ENCODE measurements at regions not wholly inside any gene's neighbourhood (a gene's known extent, or its start where the extent isn't known, plus 50 kb on each side); places are given as distances from the start of the nearest gene placed in this dataset.

DNA sequence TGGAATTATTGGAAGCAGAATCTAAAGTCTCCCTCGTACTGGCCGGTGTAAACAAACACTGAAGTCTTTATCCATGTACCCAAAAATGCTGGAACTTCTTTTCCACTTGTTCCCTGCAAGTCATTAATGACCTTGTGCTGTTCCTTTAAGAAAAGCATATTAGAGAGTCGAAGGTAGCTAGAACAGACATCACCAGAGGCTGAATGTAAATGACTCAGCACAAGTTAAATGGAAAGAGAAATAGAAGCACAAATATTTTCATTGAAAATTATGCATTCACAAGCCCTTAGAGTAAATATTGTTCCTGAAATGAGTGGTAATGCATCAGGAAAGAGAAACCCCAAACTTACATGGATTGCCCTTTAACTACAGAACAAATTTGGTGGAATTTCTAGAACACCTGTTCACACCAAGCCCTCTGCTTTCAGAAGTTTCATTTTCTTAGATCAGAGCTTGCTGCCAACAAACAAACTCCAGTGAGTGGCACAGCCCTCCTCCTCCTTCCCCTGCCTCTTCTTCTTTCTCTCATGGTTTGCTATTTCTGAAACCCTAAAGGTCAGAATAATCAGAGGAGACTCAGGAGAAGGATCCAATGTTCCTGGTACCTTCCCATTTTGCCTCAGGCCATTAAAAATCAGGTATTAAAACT lies 264.3 kb downstream of the TXNL1 start:
- DNase-seq = no peak

DNA sequence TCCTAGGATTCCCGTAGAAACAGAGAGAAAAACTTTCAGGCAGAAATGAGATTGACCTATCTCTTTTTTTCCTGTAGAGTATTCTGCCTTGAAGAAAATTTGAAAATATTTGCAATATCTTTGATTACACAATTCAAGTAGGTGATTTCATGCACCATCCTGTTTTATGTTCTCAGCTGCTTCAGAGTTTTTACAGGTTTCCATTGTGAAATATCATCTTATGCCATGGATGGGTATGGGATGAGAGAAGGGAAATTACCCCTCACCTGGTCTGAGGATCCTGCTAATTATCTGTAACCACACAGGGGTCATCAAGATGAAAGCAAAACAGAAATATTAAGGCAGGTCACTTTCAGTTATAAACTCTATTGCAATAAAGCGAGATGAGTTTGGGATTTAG lies 264.8 kb downstream of the TXNL1 start:
- DNase-seq = no peak

DNA sequence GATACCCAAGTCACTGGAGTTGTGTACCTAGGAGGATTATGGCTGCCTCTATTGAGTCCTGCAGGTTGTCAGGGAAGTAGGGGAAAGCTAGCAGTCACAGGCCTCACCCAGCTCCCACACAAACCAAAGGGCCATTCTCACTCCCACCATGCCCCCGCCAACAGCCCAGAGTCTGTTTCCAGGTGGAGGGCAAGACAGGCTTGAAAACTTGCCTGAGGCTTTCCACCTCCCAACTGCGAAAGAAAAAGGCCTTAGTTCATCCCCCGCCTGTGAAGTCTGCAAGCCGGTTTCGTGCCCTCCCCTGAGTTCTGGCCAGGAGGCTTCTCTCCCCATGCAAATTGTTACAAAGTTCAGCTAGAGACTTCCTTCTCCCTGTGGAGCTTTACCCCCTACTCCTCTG lies 270.3 kb downstream of the TXNL1 start:
- DNase-seq = no peak

DNA sequence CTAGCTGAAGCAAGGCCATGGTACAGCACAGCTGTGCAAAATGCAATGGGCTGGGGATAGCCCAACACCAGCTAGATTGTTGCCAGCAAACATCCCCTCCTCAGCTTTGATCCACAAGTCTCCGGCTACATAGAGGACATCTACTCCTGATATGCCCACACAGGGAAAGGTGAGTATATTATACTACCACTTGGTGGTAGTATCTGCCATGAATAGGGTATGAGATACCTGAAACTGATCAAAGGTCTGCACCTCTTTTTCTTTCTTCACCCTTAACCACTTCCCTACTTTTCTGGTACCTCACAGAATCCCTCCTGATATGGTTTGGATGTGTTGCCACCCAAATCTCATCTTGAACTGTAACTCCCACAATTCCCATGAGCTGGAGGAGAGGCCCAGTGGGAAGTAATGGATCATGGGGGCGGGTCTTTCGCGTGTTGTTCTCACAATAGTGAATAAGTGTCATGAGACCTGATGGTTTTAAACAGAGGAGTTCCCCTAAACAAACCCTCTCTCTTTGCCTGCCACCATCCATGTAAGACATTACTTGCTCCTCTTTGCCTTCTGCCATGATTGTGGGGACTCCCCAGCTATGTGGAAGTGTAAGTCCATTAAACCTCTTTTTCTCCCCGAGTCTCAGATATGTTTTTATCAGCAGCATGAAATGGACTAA lies 279.6 kb downstream of the TXNL1 start:
- DNase-seq = no peak

DNA sequence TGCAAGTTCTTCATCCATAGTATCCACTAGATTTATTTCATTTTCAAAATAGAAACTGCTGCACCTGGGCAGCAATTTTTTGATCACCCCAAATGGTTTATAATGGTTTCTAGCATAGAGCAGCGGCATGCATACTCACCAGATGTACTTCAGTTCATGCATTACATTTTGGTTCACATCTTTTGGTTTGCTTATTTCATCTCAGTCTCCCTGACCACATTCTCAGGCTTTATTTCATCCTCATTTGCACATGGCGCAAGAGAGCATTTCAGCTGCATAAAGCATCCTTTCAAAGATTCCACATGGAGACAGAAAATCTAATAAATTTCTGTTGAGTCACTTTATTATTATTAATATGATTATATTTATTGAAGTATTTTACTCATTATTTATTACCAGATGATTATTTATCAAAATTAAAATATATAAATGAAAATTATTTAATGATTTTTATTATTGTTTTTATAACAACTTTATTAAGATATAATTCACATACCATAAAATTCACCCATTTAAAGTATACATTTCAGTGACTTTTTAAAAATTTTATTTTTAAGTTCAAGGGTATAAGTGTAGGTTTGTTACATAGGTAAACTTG lies 284.6 kb downstream of the TXNL1 start:
- no peak for DNase-seq

DNA sequence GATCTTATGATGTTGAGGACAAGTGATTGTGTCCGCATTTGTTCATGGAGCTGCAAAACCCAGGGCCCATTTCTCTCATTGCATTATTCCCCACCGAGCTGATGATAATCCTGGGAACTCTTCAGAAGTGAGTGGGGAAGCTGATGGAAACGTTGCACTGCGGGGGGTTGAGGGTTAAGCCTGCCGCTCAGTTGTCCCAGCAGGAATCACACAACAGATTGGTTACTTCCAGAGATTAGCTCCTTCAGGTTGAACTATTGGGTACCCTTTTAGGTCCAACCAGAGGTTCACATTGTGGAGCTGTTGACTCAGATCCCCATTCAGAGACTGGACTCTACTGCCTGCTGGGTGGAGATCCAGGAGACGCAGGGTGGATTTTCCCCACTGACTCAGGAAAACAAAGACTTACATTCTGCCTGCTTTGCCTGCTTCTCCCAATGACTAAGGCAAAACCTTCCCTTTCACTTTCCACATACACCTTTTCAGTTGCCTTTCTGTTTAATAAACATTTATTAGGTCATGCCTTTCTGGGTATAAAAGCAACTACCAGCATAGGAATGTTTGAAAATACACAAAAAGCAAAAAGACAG lies 286.4 kb downstream of the TXNL1 start:
- DNase-seq = no peak

DNA sequence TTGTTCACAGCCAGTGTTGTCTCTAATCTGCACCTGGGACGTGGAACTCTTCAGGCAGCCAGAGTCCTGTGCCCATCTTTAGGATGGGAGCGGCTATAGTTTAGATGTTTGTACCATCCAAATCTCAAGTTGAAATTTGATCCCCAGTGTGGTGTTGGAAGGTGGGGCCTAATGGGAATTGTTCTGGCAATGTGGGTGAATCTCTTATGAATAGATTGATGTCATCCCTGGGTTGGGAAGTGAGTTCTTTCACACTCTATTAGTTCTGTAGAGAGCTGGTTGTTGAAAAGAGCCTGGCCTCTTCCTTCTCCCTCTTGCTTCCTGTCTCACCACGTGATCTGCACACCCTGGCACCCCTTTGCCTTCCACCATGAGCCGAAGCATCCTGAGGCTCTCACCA lies 300.9 kb downstream of the TXNL1 start:
- no peak for DNase-seq

DNA sequence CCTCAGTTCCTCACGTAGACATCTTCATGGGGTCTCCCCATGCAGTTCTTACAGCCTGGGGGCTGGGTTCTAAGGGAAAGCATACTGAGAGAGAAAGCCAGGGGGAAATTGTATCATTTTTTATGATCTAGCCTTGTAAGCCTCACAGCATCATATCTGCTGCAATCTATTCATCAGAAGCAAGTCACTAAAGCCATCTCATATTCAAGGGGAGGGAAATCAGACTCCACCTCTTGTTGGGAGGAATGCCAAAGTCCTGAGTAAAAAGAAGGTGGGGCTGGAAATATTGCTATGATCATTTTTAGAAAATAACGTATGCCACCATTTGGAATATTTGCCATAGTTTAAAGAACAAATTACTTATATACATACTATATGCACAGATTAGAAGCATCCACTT lies 304.6 kb downstream of the TXNL1 start:
- DNase-seq = peak; percentile 20

DNA sequence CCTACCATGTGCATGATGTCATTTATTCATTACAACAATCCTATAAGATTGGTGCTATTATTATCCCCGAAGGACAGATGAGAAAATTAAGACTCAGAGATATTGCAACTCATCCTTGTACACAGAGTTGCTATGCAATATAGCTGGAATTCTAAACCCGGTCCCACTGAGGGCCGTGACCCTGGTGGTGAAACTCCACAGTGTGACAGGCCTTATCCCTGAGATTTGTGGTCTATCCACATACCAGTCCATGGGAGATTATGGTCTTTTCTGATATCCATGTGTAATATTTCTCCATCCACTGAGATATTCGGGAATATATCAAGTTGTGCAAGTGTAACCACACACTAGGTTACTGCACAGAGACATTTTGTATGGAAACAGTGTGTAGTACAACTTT lies 305.2 kb downstream of the TXNL1 start:
- no peak for DNase-seq

DNA sequence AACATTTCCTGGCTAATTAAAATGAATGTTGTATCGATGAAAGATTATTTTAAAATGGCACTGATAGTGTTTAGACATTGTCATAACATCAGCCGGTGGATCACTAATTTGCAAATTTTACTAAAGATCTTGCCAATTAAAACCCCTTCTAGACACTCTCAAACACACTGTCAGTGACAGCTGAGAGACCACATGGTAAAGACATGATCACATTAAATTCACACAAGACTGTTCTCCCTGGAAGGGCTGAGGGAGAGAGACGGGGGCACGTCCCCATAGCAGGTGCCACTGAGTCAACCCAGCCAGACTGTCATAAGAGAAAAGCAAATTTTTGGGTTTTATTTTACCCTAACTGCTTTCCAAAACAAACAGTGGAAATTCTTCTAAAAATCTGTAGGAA lies 306.0 kb downstream of the TXNL1 start:
- no peak for DNase-seq

DNA sequence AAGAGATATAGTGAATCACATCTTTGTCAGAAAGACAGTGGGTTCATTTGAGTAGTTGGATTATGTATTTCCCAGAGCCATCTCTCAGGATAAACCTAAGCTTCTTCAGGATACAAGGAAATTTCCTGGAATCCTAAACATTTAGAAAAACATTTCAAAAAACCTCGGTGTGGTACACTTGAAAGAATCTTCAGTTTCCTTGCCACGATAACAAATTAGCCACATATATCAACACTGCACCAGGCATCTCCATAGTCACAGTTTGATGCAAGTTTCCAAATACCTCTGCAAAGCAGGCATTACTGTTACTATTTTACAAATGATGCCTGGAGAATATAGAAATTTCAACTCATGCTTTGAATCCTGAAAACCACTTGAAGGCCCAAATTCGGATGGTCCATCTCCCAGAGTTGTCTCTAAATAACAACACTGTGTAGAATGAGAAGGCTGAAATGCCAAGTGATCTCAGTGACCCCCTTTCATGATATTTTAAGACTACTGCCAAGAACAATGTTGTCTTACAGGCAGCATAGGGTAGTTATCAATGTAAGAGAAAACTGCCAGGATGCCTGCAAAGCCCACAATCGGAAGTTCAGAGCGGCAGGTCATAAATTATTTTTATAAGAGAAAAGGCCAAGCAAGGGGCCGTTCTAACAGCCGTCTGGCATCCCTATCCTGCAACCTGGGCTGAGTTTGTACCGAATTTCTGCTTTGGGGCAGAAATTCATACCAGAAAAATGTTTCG lies 307.9 kb downstream of the TXNL1 start:
- peak; percentile 54 for DNase-seq

DNA sequence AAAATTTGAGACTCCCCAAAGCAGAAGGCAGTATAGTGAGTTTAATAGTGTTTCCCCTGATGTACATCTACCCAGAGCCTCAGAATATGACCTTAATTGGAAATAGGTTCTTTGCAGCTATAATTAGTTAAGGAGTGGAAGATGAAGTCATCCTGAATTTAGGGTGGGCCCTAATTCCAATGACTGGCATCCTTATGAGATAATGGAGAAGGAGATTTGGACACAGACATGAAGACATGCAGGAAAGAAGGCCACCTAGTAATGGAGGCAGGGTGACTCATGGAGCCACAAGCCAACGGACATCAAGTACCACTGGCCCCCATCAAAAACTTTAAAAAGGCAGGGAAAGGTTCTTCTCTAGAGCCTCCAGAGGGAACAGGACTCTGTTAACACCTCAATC lies 308.9 kb downstream of the TXNL1 start:
- peak; percentile 39 for DNase-seq

DNA sequence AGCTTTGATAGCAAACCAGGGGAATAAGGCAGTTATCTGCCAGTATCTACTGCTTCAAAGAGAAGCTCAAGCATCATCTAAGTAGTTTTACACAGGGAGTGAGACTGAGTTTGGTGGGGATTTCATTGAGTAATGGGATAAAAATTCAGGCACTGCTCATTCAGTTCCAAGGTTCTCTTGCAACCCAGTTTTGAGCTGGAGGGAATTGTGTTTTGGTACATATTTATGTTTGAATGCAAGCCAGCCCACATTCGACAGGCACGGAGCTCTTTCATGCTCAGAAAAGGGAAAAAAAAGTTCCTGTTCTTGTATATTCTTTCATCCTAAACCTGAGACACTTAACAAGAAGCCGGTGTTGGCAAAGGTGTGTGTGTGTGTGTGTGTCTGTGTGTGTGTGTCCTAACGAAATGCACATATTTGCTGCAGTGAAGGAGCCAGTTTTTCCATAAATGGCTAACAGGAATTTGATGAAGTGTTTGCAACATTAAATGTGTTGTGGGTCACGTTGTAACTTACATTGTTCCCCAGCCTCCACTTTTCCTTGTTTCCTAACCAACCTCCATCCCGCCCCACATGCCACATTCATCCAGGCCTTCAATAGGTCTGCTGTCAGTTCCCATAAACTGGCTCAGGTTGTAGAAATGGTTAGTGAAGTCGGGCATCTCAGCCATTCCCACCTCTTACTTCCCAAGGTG lies 311.1 kb downstream of the TXNL1 start:
- DNase-seq = peak; percentile 66

DNA sequence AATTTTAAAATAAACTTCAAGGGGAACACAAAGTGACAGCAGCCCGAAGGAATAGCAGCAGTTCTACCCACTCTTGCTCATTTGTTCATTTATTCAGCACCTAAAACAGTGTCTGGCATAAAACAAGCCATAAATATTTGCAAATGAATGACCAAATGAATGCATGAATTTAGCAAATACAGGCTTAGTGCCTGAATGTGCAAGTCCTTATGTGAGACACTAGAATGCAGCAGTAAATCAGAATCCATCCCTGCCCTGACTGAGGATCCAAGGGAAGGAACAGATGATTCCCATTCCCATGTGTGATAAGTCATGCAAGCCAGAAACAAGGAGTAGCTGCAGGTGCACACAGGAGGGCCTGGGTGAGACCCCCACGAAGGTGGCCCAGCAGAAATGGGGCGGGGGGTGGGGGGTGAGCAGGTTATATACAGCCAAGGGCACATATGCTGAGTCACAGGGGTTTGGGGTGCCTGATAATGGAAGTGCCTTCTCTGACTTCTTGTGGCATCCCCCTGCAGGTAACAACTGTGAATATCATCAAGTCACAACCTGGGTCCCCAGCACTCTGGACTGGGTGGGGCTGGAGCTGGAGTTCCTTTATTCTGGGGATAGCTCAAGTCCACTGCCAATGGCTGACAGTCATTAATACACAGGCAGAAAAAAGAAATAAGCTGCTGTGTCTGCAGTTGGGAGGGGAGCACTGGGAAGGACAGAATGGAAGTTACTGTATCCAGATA lies 311.9 kb downstream of the TXNL1 start:
- DNase-seq = no peak

DNA sequence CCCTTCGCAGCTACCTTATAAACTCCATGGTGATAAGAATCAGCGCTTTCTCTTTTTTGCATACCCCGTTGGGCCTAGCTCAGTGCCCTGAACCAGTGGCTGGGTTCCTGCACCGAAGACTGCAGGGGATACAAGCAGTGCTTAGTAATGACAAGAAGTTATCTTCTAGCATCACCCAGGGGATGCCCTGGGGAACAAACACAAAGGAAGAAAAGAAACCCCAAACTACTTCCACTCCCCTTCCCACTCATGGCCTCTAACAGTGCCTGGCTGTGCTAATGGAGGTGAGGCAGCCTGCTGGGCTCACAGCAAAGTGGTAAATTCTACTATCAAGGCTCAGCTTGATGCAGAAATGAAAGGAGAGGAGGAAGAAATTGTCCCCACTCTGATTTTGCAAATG lies 314.7 kb downstream of the TXNL1 start:
- DNase-seq = no peak

DNA sequence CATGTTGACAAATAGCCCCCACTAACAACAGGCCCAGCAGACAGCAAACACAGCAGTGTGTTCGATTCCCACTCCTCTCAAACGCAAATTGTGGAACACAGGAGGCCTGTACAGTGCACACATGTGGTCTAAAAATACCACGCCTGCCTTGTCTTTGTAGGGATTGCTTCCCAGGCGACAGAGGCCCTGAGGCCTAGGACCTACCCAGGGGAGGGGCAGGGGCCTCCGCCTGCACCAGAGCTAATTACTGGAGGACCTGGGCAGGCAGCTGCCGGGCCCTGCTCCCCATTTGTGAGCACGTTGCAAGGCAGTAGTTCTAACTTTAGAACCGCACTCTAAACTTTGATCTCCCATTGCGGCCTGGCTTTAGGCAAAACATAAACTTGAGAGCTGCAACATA lies 316.0 kb downstream of the TXNL1 start:
- DNase-seq = no peak

DNA sequence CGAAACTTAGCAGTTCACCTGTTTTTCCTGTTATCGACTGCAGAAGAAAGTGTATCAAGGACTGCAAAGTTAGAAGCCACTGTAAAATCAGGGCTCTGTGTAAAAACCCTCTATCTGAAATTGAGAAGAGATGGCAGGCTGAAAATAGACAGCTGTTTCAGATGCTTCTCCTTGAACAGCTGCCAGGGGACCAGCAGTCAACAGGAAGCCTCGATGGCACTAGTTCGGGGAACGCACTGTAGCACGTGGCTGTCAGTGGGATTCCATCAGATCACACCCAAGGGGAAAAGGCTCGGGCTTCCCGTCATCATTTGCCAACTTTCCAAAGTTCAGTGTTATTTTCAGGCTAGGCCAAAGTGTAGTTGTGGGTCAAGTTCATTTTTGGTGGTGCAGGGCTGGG lies 316.9 kb downstream of the TXNL1 start:
- no peak for DNase-seq

DNA sequence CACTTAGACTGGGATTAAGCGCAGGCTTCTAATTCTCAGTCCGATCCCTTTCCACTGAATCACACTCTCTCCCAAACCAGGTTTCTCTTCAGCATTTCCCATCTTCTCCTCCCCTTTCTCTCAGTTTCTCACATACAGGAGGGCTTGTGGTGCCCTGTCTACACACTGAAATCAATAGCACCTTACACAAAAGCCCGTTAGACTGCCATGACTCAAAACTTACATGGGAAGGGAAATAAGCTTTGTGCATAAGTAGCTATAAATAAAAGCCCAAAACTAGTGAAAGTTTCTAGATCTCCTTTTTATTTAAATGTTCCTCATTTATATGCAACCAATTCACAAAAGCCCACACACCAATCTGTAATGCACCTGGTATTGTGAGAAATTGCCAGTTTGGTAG lies 318.4 kb downstream of the TXNL1 start:
- DNase-seq = no peak

DNA sequence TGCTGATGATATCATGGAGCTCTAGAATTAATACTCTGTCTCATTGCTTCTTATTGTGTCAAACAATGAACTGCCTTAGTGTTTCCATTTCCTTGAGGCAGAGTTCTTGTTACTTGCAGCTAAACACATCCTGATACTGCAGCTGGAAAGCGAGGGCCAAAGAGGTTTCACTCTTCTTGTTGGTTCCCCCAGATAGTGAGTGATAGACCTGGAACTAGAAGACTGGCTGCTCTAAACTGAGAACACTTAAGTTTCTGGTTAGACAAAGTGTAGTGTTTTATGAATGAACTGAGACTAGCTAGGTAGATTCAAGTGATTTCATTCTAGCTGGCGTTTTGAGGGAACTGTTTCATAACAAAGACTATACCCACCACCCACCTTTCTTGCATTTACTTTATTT lies 321.7 kb downstream of the TXNL1 start:
- DNase-seq = no peak

DNA sequence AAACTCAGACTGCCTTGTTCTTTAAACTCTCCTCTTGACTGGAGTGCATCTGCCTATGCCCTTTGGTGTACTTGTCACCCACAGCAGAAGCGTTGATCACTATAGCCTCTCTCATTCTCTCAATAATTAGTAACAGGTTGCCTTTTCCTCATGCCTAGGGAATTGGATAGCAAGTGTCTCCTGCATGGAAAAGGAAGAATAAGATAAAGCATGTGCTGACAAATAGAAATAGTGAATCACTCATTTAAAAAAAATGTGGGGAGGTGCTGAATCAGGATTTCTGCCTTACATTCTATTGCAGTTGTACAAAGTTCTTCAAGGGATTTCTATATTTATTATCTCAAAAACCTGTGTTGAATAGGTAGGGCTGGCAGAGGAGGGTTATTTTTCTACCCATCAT lies 323.0 kb downstream of the TXNL1 start:
- DNase-seq = peak; percentile 70

DNA sequence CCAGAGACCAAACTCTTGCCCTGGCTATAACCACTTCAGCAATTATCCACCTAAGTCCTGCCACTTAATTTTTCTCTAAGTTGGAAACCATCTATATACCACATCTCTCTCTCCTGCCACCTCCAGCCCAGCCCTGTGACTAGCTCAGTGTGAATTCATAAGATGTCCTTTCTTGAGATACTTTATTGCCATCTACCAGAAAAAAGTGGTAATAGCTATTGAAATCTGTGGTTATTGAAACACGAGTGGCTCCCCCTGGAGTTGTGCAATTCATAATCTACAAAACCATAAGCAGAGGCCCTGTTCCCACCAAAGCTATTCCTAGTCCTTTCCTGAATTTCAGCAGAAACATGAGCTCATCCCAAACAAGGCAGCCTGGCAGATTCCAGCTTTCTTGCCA lies 324.0 kb downstream of the TXNL1 start:
- peak; percentile 59 for DNase-seq
